ENCODE measurements at regions not wholly inside any gene's neighbourhood (a gene's known extent, or its start where the extent isn't known, plus 50 kb on each side); places are given as distances from the start of the nearest gene placed in this dataset.

- TF ChIP-seq, protein P1, sequence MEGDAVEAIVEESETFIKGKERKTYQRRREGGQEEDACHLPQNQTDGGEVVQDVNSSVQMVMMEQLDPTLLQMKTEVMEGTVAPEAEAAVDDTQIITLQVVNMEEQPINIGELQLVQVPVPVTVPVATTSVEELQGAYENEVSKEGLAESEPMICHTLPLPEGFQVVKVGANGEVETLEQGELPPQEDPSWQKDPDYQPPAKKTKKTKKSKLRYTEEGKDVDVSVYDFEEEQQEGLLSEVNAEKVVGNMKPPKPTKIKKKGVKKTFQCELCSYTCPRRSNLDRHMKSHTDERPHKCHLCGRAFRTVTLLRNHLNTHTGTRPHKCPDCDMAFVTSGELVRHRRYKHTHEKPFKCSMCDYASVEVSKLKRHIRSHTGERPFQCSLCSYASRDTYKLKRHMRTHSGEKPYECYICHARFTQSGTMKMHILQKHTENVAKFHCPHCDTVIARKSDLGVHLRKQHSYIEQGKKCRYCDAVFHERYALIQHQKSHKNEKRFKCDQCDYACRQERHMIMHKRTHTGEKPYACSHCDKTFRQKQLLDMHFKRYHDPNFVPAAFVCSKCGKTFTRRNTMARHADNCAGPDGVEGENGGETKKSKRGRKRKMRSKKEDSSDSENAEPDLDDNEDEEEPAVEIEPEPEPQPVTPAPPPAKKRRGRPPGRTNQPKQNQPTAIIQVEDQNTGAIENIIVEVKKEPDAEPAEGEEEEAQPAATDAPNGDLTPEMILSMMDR (IDR thresholded peaks at IDR 0.05; ENCODE audit: control insufficient read depth, insufficient read depth, low read depth, low read length, missing control alignments) = no peak
- no peak overlapping the region for H3K4me3 ChIP-seq (ENCODE audit: control insufficient read depth, low read depth, low read length)
- DNase-seq (ENCODE audit: low read depth) = no peak
These were observed 323.3 kb downstream of the FOXG1 start for GRCh38 chr14:29089849-29090248.

GRCh38 chr14:29092121-29092520 lies 325.5 kb downstream of the FOXG1 start:
- no peak for DNase-seq (ENCODE audit: low read depth)
- no peak overlapping the region for H3K4me3 ChIP-seq (ENCODE audit: control insufficient read depth, low read depth, low read length)
- TF ChIP-seq, protein P1 (IDR thresholded peaks at IDR 0.05; ENCODE audit: control insufficient read depth, insufficient read depth, low read depth, low read length, missing control alignments) = no peak

GRCh38 chr14:29097476-29097875 lies 330.9 kb downstream of the FOXG1 start:
- TF ChIP-seq, protein P1 (IDR thresholded peaks at IDR 0.05; ENCODE audit: control insufficient read depth, insufficient read depth, low read depth, low read length, missing control alignments) = no peak
- DNase-seq (ENCODE audit: low read depth) = no peak
- no peak overlapping the region for H3K4me3 ChIP-seq (ENCODE audit: control insufficient read depth, low read depth, low read length)

DNA sequence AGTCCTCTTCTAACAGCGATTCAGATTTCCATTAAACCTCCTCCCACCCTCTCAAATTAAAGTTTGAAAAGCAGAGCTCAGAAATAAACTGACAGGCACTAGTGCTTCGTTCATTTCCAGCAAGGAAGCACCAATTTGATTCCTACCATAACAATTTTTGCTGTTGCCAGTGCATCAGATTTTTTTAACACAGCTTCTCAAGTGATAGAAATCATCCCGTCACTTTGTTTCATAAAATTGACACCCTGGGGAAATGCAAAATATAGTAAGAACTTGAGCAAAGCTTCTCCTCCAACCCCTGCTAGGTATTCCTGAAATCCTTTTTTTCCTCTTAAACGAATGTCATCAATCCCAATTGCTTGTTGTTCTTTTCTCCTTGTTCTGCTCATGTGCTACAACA lies 332.1 kb downstream of the FOXG1 start:
- H3K4me3 ChIP-seq (ENCODE audit: control insufficient read depth, low read depth, low read length) = no peak overlapping the region
- no peak for DNase-seq (ENCODE audit: low read depth)
- TF ChIP-seq, protein P1 (IDR thresholded peaks at IDR 0.05; ENCODE audit: control insufficient read depth, insufficient read depth, low read depth, low read length, missing control alignments) = no peak

- no peak for DNase-seq (ENCODE audit: low read depth)
- TF ChIP-seq, protein P1 (IDR thresholded peaks at IDR 0.05; ENCODE audit: control insufficient read depth, insufficient read depth, low read depth, low read length, missing control alignments) = no peak
These were observed 335.7 kb downstream of the FOXG1 start for GRCh38 chr14:29102266-29102665.

GRCh38 chr14:29102996-29103395 lies 336.4 kb downstream of the FOXG1 start:
- TF ChIP-seq, protein P1 (IDR thresholded peaks at IDR 0.05; ENCODE audit: control insufficient read depth, insufficient read depth, low read depth, low read length, missing control alignments) = no peak
- DNase-seq (ENCODE audit: low read depth) = no peak
- no peak overlapping the region for H3K4me3 ChIP-seq (ENCODE audit: control insufficient read depth, low read depth, low read length)

More at GRCh38 chr14:29102266-29102665, 335.7 kb downstream of the FOXG1 start:
- no peak overlapping the region for H3K4me3 ChIP-seq (ENCODE audit: control insufficient read depth, low read depth, low read length)

DNA sequence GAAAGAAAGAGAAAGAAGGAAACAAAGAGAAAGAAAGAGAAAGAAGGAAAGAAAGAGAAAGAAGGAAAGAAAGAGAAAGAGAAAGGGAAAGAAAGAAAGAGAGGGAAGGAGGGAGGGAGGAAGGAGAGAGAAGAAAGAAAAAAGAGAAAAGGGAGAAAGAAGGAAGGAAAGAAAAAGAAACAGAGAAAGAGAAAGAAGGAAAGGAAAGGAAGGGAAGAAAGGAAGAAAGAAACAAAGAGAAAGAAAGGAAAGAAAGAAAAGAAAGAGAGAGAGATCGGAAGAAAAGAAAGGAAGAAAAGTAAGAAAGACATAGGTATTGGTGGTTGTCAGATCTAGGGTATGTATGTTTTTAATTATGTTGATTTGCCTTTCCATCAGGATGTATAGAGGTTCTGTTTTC lies 342.3 kb downstream of the FOXG1 start:
- H3K4me3 ChIP-seq (ENCODE audit: control insufficient read depth, low read depth, low read length) = no peak overlapping the region
- DNase-seq (ENCODE audit: low read depth) = no peak
- TF ChIP-seq, protein P1 (IDR thresholded peaks at IDR 0.05; ENCODE audit: control insufficient read depth, insufficient read depth, low read depth, low read length, missing control alignments) = no peak
